ENCODE measurements at regions not wholly inside any gene's neighbourhood (a gene's known extent, or its start where the extent isn't known, plus 50 kb on each side); places are given as distances from the start of the nearest gene placed in this dataset.

GRCh38 chr3:189389346-189389745, 217.6 kb downstream of the TPRG1 start:
- H3K36me3 ChIP-seq (ENCODE audit: control insufficient read depth in 1 of 2, insufficient read depth in 2 of 2, low read length in 2 of 2), result no peaks in the 10 kb centered on the region
- H4K8ac ChIP-seq (ENCODE audit: low read depth, low read length), result no peak overlapping the region
- no peak overlapping the region for H3K4me3 ChIP-seq (ENCODE audit: low read depth, low read length)
- peaks cover 2 to 3% of the 10 kb centered on the region in 2 experiments for H3K4me1 ChIP-seq (ENCODE audit: control insufficient read depth in 1 of 2, insufficient read depth in 2 of 2, low read length in 2 of 2)
- H3K4ac ChIP-seq (ENCODE audit: low read depth, low read length), result no peak overlapping the region
- H2BK120ac ChIP-seq (ENCODE audit: insufficient read depth, low read length, poor library complexity), result no peak overlapping the region
- no peak overlapping the region for H4K91ac ChIP-seq (ENCODE audit: low read depth, low read length)
- no peaks in the 10 kb centered on the region for H3K9me3 ChIP-seq (ENCODE audit: insufficient read depth, low read depth, low read length)
- no CpG with 5 or more reads among the region's 4 CpGs for whole genome bisulfite sequencing (ENCODE audit: extremely low coverage, insufficient coverage, insufficient read length)
- no peak overlapping the region for H3K23ac ChIP-seq (ENCODE audit: low read length)
- H2BK5ac ChIP-seq (ENCODE audit: low read depth, low read length, poor library complexity), result no peak overlapping the region
- H3K27ac ChIP-seq (ENCODE audit: low read depth, low read length), result no peak overlapping the region
- H3K14ac ChIP-seq (ENCODE audit: low read length), result no peak overlapping the region
- H3K27me3 ChIP-seq (ENCODE audit: insufficient read depth, low read length), result no peaks in the 10 kb centered on the region
- H3K18ac ChIP-seq (ENCODE audit: low read length), result no peak overlapping the region
- H3K79me2 ChIP-seq (ENCODE audit: control insufficient read depth, insufficient read depth, low read length, poor library complexity), result no peaks in the 10 kb centered on the region
- no peak overlapping the region for H3K9ac ChIP-seq (ENCODE audit: low read length)
- no peak for DNase-seq
- H2AK5ac ChIP-seq (ENCODE audit: low read length), result no peak overlapping the region
- no peak overlapping the region for H2AFZ ChIP-seq (ENCODE audit: insufficient read depth, low read length, poor library complexity)
- no peak overlapping the region for H2BK12ac ChIP-seq (ENCODE audit: low read length)
- no peak overlapping the region for H4K12ac ChIP-seq (ENCODE audit: low read depth, low read length)
- no peaks in the 10 kb centered on the region for H3K79me1 ChIP-seq (ENCODE audit: low read length)
- no peak overlapping the region for H3K4me2 ChIP-seq (ENCODE audit: low read length)

- Histone ChIP-seq H3K36me3 (ENCODE audit: control insufficient read depth in 1 of 2, insufficient read depth in 2 of 2, low read length in 2 of 2) (no peaks in the 10 kb centered on the region), H3K79me1 (ENCODE audit: low read length) (no peaks in the 10 kb centered on the region), H3K27me3 (ENCODE audit: insufficient read depth, low read length) (no peaks in the 10 kb centered on the region), H2BK120ac (ENCODE audit: insufficient read depth, low read length, poor library complexity) (no peak overlapping the region), H4K12ac (ENCODE audit: low read depth, low read length) (no peak overlapping the region), H3K23ac (ENCODE audit: low read length) (no peak overlapping the region), H2AFZ (ENCODE audit: insufficient read depth, low read length, poor library complexity) (no peak overlapping the region), H4K91ac (ENCODE audit: low read depth, low read length) (no peak overlapping the region), H2BK12ac (ENCODE audit: low read length) (no peak overlapping the region), H3K18ac (ENCODE audit: low read length) (no peak overlapping the region), H3K14ac (ENCODE audit: low read length) (no peak overlapping the region), H2BK5ac (ENCODE audit: low read depth, low read length, poor library complexity) (no peak overlapping the region), H3K4me2 (ENCODE audit: low read length) (no peak overlapping the region), H4K8ac (ENCODE audit: low read depth, low read length) (no peak overlapping the region), H3K79me2 (ENCODE audit: control insufficient read depth, insufficient read depth, low read length, poor library complexity) (no peaks in the 10 kb centered on the region), H3K9me3 (ENCODE audit: insufficient read depth, low read depth, low read length) (no peaks in the 10 kb centered on the region), H3K27ac (ENCODE audit: low read depth, low read length) (no peak overlapping the region), H3K4ac (ENCODE audit: low read depth, low read length) (no peak overlapping the region), H3K4me1 (ENCODE audit: control insufficient read depth in 1 of 2, insufficient read depth in 2 of 2, low read length in 2 of 2) (peaks cover 2 to 3% of the 10 kb centered on the region in 2 experiments), H3K4me3 (ENCODE audit: low read depth, low read length) (no peak overlapping the region), H2AK5ac (ENCODE audit: low read length) (no peak overlapping the region), H3K9ac (ENCODE audit: low read length) (no peak overlapping the region)
- WGBS (ENCODE audit: extremely low coverage, insufficient coverage, insufficient read length), result no CpG with 5 or more reads among the region's 5 CpGs
- DNase-seq, result peak; percentile 55 to 91
Observed at GRCh38 chr3:189393598-189393997, 221.8 kb downstream of the TPRG1 start.

GRCh38 chr3:189394599-189395121, 222.9 kb downstream of the TPRG1 start:
- peaks cover 2 to 3% of the 10 kb centered on the region in 2 experiments for H3K4me1 ChIP-seq (ENCODE audit: control insufficient read depth in 1 of 2, insufficient read depth in 2 of 2, low read length in 2 of 2)
- H3K79me1 ChIP-seq (ENCODE audit: low read length), result no peaks in the 10 kb centered on the region
- H3K9ac ChIP-seq (ENCODE audit: low read length), result no peak overlapping the region
- no peak overlapping the region for H3K18ac ChIP-seq (ENCODE audit: low read length)
- H3K79me2 ChIP-seq (ENCODE audit: control insufficient read depth, insufficient read depth, low read length, poor library complexity), result no peaks in the 10 kb centered on the region
- H3K9me3 ChIP-seq (ENCODE audit: insufficient read depth, low read depth, low read length), result no peaks in the 10 kb centered on the region
- H3K27ac ChIP-seq (ENCODE audit: low read depth, low read length), result no peak overlapping the region
- H3K36me3 ChIP-seq (ENCODE audit: control insufficient read depth in 1 of 2, insufficient read depth in 2 of 2, low read length in 2 of 2), result no peaks in the 10 kb centered on the region
- no peak overlapping the region for H3K4ac ChIP-seq (ENCODE audit: low read depth, low read length)
- no peak overlapping the region for H4K12ac ChIP-seq (ENCODE audit: low read depth, low read length)
- no peak overlapping the region for H3K4me2 ChIP-seq (ENCODE audit: low read length)
- no peak overlapping the region for H2BK5ac ChIP-seq (ENCODE audit: low read depth, low read length, poor library complexity)
- H3K27me3 ChIP-seq (ENCODE audit: insufficient read depth, low read length), result no peaks in the 10 kb centered on the region
- H3K23ac ChIP-seq (ENCODE audit: low read length), result no peak overlapping the region
- no peak overlapping the region for H2BK120ac ChIP-seq (ENCODE audit: insufficient read depth, low read length, poor library complexity)
- no CpG with 5 or more reads among the region's 7 CpGs for WGBS (ENCODE audit: extremely low coverage, insufficient coverage, insufficient read length)
- H3K4me3 ChIP-seq (ENCODE audit: low read depth, low read length), result no peak overlapping the region
- no peak overlapping the region for H2AK5ac ChIP-seq (ENCODE audit: low read length)
- no peak overlapping the region for H2AFZ ChIP-seq (ENCODE audit: insufficient read depth, low read length, poor library complexity)
- no peak overlapping the region for H2BK12ac ChIP-seq (ENCODE audit: low read length)
- H4K91ac ChIP-seq (ENCODE audit: low read depth, low read length), result no peak overlapping the region
- no peak overlapping the region for H4K8ac ChIP-seq (ENCODE audit: low read depth, low read length)
- DNase-seq, result no peak
- H3K14ac ChIP-seq (ENCODE audit: low read length), result no peak overlapping the region

GRCh38 chr3:189395825-189396224, 224.1 kb downstream of the TPRG1 start:
- no peak overlapping the region for H4K8ac ChIP-seq (ENCODE audit: low read depth, low read length)
- no peak overlapping the region for H4K12ac ChIP-seq (ENCODE audit: low read depth, low read length)
- no peaks in the 10 kb centered on the region for H3K9me3 ChIP-seq (ENCODE audit: insufficient read depth, low read depth, low read length)
- no peak overlapping the region for H4K91ac ChIP-seq (ENCODE audit: low read depth, low read length)
- H3K79me1 ChIP-seq (ENCODE audit: low read length), result no peaks in the 10 kb centered on the region
- H3K18ac ChIP-seq (ENCODE audit: low read length), result no peak overlapping the region
- no peak overlapping the region for H3K9ac ChIP-seq (ENCODE audit: low read length)
- H3K4me2 ChIP-seq (ENCODE audit: low read length), result no peak overlapping the region
- H3K79me2 ChIP-seq (ENCODE audit: control insufficient read depth, insufficient read depth, low read length, poor library complexity), result no peaks in the 10 kb centered on the region
- H3K27me3 ChIP-seq (ENCODE audit: insufficient read depth, low read length), result no peaks in the 10 kb centered on the region
- H3K4me3 ChIP-seq (ENCODE audit: low read depth, low read length), result no peak overlapping the region
- no CpG with 5 or more reads among the region's 3 CpGs for WGBS (ENCODE audit: extremely low coverage, insufficient coverage, insufficient read length)
- no peak overlapping the region for H3K23ac ChIP-seq (ENCODE audit: low read length)
- H3K14ac ChIP-seq (ENCODE audit: low read length), result no peak overlapping the region
- H3K4me1 ChIP-seq (ENCODE audit: control insufficient read depth in 1 of 2, insufficient read depth in 2 of 2, low read length in 2 of 2), result peaks cover 2 to 3% of the 10 kb centered on the region in 2 experiments
- H2AK5ac ChIP-seq (ENCODE audit: low read length), result no peak overlapping the region
- peak; percentile 10 to 51 for DNase-seq
- H2BK12ac ChIP-seq (ENCODE audit: low read length), result no peak overlapping the region
- no peak overlapping the region for H3K27ac ChIP-seq (ENCODE audit: low read depth, low read length)
- no peak overlapping the region for H3K4ac ChIP-seq (ENCODE audit: low read depth, low read length)
- no peak overlapping the region for H2BK120ac ChIP-seq (ENCODE audit: insufficient read depth, low read length, poor library complexity)
- H2AFZ ChIP-seq (ENCODE audit: insufficient read depth, low read length, poor library complexity), result no peak overlapping the region
- H2BK5ac ChIP-seq (ENCODE audit: low read depth, low read length, poor library complexity), result no peak overlapping the region
- H3K36me3 ChIP-seq (ENCODE audit: control insufficient read depth in 1 of 2, insufficient read depth in 2 of 2, low read length in 2 of 2), result no peaks in the 10 kb centered on the region
